ENCODE measurements at regions not wholly inside any gene's neighbourhood (a gene's known extent, or its start where the extent isn't known, plus 50 kb on each side); places are given as distances from the start of the nearest gene placed in this dataset.
"Not testable (repeated sequence)": the region's sequence is repeated elsewhere in the genome, so short reads cannot be mapped to it uniquely, and the experiment has no call there.

- no peak for DNase-seq (ENCODE audit: low read depth in 1 of 2, low spot score in 1 of 2)
Measured at GRCh38 chr11:38751421-38751820, 2153.4 kb upstream of the RAG2 start.

GRCh38 chr11:38746516-38746915, 2148.5 kb upstream of the RAG2 start:
- not testable (repeated sequence) for DNase-seq (ENCODE audit: low read depth in 1 of 2, low spot score in 1 of 2)

GRCh38 chr11:38723361-38723760, 2125.3 kb upstream of the RAG2 start:
- no peak for DNase-seq (ENCODE audit: low read depth in 1 of 2, low spot score in 1 of 2)

GRCh38 chr11:38721586-38722315, 2123.7 kb upstream of the RAG2 start:
- DNase-seq (ENCODE audit: low read depth in 1 of 2, low spot score in 1 of 2): no peak

- DNase-seq (ENCODE audit: low read depth in 1 of 2, low spot score in 1 of 2): no peak
Measured at GRCh38 chr11:38718659-38719058, 2120.6 kb upstream of the RAG2 start.

- DNase-seq (ENCODE audit: low read depth in 1 of 2, low spot score in 1 of 2): no peak
Measured at GRCh38 chr11:38718049-38718448, 2120.0 kb upstream of the RAG2 start.

- DNase-seq (ENCODE audit: low read depth in 1 of 2, low spot score in 1 of 2): no peak
Measured at GRCh38 chr11:38711110-38711509, 2113.1 kb upstream of the RAG2 start.

- DNase-seq (ENCODE audit: low read depth in 1 of 2, low spot score in 1 of 2): no peak
Measured at GRCh38 chr11:38710262-38710661, 2112.2 kb upstream of the RAG2 start.

GRCh38 chr11:38700111-38700510, 2102.1 kb upstream of the RAG2 start:
- no peak for DNase-seq (ENCODE audit: low read depth in 1 of 2, low spot score in 1 of 2)

GRCh38 chr11:38693306-38693705, 2095.3 kb upstream of the RAG2 start:
- no peak for DNase-seq (ENCODE audit: low read depth in 1 of 2, low spot score in 1 of 2)

- DNase-seq (ENCODE audit: low read depth in 1 of 2, low spot score in 1 of 2): not testable (repeated sequence)
Measured at GRCh38 chr11:38690211-38690610, 2092.2 kb upstream of the RAG2 start.

- no peak for DNase-seq (ENCODE audit: low read depth in 1 of 2, low spot score in 1 of 2)
Measured at GRCh38 chr11:38687008-38687407, 2089.0 kb upstream of the RAG2 start.

- no peak for DNase-seq (ENCODE audit: low read depth in 1 of 2, low spot score in 1 of 2)
Measured at GRCh38 chr11:38683484-38683883, 2085.4 kb upstream of the RAG2 start.

GRCh38 chr11:38680746-38681145, 2082.7 kb upstream of the RAG2 start:
- no peak for DNase-seq (ENCODE audit: low read depth in 1 of 2, low spot score in 1 of 2)

- DNase-seq (ENCODE audit: low read depth in 1 of 2, low spot score in 1 of 2): no peak
Measured at GRCh38 chr11:38680166-38680565, 2082.1 kb upstream of the RAG2 start.

GRCh38 chr11:38672445-38672844, 2074.4 kb upstream of the RAG2 start:
- no peak for DNase-seq (ENCODE audit: low read depth in 1 of 2, low spot score in 1 of 2)

GRCh38 chr11:38667359-38667758, 2069.3 kb upstream of the RAG2 start:
- DNase-seq (ENCODE audit: low read depth in 1 of 2, low spot score in 1 of 2): no peak

- DNase-seq (ENCODE audit: low read depth in 1 of 2, low spot score in 1 of 2): no peak
Measured at GRCh38 chr11:38648604-38649003, 2050.6 kb upstream of the RAG2 start.

- DNase-seq (ENCODE audit: low read depth in 1 of 2, low spot score in 1 of 2): no peak
Measured at GRCh38 chr11:38646382-38646781, 2048.3 kb upstream of the RAG2 start.

- DNase-seq (ENCODE audit: low read depth in 1 of 2, low spot score in 1 of 2): no peak
Measured at GRCh38 chr11:38640854-38641253, 2042.8 kb upstream of the RAG2 start.

GRCh38 chr11:38612701-38613100, 2014.7 kb upstream of the RAG2 start:
- no peak for DNase-seq (ENCODE audit: low read depth in 1 of 2, low spot score in 1 of 2)

GRCh38 chr11:38601371-38601770, 2003.3 kb upstream of the RAG2 start:
- DNase-seq (ENCODE audit: low read depth in 1 of 2, low spot score in 1 of 2): not testable (repeated sequence)

- no peak for DNase-seq (ENCODE audit: low read depth in 1 of 2, low spot score in 1 of 2)
Measured at GRCh38 chr11:38598418-38598817, 2000.4 kb upstream of the RAG2 start.
